Ecto neural progenitor cell (in vitro differentiated cells): ENCODE measurements at regions not wholly inside any gene's neighbourhood (a gene's known extent, or its start where the extent isn't known, plus 50 kb on each side); places are given as distances from the start of the nearest gene placed in this dataset.

ENCODE experiments used
- DNase-seq: peaks from one replicate; pipeline ENCODE4 v3.0.0-alpha.2; 2018; ENCODE audit warnings: low spot score

DNA sequence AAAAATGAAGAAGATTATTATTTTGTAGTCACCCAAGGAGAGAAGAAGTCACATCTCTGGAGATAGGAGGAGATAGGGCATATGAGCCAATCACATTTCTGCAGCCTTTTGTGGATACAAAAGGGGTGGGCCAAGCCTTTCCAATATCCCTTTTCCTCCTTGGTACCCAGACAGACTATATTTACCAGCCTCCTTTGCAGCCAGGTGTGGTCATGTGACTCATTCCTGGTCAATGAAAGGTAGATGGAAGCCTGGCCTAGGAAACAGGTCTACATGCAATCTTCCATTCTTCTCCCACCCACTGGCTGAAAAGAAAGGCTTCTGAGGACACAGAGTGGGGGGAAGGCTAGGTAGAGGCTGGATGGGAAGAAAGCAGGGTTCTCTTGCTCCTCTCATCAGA lies 58.1 kb upstream of the ERG start:
- no peak for DNase-seq

DNA sequence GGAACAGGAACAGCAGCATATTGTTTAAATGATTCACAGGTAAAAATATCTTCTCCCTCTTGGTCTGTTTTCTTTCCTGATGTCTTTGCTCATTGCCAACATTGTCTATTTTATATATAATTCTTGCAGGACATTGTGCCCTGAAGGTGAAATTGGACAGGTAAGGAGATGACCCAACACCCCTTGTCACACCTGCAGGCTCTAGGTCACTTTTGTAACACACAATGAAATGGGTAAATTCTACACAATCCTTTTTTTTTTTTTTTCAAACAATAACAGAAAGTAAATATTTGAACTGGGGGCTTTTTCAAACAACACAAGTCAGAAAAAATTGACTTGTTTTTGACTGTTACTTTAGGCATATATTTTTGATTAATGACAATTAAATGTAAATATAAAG lies 62.9 kb upstream of the ERG start:
- DNase-seq: no peak

DNA sequence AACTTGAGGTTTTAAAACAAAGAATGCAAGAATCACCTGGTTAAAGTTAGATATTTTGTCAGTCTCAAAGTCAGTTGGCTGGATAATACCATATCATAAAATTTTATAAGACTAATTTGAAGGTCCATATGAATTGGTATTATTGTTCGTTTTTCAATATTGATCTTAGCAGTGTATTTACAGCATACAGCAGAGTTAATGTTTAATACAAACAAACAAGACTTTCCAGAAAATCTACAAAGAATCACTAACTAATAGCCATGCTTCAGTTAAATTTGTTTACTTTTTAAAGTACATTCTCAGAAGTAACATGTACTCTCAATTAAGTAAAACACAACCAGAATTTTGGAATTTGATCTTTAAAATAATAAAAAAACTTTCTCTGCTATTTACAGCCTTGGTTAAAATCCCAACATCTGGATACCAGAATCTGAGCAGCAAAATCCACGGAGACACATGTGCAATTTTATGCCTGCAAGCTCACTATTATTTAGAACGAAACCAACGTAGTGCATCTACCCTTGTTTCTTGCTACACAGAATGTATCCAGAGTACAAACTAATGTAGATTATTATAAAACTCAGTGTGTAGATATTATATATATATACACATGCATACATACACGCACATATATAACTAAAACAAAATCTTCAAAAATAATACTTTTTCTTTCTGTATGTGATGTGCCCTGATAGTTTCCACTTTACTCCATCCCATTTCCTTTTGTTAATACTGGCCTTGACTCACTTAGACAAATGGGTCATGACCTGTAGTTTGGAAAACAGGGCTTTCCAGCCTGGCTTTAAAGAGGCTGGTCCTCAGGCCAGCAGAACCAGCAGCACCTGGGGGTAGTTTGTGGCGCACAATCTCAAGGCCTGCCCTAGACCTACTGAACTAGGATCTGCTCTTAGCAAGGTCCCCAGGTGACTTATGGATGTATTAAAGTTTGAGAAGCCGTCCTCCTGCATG lies 63.6 kb upstream of the ERG start:
- DNase-seq: no peak

DNA sequence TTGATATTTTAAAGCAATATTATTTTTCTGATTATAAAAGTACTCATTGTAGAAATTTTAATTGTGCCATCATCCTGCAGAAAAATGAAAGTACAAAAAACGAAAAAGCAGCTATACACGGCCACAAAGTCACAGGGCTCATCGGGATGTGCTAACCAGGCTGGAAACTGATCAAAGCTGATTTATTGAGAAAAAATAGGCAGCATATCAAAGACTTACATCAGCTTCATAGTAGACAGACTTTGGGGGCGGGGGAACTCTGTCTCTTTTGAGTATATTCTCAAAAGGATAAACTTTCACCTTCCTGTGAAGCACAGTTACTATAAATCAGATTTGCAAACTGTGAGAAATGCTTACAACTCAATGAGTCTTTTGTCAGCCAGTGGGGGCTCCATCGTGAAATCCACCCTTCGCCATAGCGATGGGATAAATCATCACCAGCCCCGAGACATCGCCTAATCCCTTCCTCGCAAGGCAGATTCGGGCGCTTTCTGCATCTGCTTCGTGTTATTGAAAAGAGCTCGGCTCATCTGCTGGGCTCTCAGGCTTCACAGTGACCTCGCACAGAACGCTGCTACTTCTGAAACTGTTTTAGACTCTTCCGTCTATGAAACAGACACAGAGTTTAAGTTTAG lies 69.2 kb upstream of the ERG start:
- no peak for DNase-seq

DNA sequence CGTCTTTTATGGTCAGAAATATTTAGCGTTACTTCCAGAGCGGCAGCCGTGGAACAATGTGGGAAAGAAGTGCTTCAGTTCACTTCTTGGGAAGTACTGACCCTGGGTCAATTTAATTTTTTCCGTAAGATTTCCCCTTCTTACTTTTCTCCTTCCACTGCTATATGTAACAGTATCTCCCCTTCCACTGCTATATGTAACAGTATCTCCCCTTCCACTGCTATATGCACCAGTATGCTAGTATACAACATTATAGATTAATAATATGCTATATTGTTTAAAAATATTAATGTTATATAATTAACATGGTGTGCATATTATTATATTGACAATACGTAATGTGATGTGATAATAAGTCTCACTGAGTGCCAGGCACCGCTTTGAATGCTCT lies 69.7 kb upstream of the ERG start:
- no peak for DNase-seq

DNA sequence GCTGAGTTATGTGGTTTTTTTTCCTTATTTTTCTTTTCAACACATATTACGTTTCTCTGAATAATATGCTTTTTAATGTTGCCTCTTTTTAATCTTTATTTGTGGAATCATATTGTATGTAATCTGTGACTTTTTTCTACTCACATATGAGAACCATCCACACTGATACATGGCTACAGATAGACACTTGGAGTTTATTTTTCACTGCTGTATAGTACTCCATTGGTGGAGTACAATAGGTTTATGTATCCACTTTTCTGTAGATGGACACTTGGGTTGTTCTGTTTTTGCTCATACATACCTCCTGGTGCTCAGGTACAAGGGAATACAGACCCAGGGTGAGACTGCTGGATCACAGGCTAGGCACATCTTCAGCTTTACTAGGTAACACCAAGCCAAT lies 71.5 kb upstream of the ERG start:
- no peak for DNase-seq

DNA sequence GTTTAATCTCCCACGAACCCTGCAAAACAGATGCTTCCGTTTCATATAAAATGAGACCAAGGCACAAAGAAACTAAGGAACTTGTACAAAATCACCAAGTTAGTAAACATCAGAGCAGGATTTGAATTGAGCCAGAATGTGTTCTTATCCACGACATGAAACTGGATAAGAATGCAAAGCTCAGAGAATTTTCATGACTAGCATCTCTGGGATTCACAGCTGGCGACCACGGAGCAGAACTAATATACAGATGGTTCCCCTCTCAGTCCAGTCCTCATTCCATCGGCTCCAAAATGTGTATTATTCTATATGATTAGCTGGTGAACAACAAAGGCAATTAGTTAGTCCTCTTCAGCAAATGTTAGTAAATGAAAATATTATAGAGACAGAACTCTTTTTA lies 72.3 kb upstream of the ERG start:
- DNase-seq: no peak

DNA sequence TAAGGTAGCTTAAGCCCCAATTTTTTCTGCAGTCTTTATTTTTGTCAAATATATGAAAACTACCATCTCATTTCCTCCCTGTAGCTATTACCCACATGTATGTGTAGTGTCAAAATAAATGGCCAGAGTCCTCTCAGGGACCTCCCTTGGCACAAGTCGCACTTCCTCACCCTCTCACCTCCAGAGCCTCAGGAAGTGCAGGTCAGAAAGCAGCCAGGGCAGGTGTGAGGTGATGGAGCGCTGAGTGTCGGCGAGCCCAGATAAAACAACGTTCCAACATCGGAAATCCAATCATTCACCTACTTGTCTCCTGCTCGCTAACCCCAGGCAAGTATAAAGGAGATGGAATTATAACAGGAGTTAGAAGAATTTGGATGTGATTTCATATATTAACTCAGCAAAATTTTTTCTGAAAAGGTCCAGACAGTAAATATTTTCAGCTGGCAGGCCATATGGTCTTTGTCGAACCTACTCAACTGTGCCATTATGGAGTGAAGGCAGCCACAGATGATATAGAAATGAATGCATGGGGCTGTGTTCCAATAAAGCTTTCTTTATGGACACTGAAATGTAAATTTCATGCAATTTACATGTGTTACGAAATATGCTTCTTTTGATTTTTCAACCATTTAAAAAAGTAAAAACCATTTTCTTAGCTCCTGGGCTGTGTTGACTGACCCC lies 76.8 kb upstream of the ERG start:
- no peak for DNase-seq

DNA sequence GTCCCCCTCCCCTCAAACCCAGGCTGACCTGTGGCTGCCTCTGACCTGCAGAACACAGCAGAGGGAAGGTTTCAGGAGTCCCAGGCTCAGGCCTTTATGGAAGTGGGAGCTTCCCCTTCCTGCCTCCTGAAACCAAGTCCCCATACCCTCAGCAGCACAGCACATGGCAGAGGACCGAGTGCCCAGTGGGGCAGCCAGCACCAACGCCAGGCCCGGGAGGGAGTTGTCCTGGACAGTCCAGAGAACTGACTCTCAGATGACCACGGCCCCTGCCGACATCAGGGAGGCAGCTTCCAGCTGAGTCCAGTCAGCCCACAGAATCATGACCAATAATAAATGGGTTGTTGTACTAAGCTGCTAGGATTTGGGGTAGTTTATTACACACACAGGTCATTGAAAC lies 79.6 kb upstream of the ERG start:
- DNase-seq: no peak

DNA sequence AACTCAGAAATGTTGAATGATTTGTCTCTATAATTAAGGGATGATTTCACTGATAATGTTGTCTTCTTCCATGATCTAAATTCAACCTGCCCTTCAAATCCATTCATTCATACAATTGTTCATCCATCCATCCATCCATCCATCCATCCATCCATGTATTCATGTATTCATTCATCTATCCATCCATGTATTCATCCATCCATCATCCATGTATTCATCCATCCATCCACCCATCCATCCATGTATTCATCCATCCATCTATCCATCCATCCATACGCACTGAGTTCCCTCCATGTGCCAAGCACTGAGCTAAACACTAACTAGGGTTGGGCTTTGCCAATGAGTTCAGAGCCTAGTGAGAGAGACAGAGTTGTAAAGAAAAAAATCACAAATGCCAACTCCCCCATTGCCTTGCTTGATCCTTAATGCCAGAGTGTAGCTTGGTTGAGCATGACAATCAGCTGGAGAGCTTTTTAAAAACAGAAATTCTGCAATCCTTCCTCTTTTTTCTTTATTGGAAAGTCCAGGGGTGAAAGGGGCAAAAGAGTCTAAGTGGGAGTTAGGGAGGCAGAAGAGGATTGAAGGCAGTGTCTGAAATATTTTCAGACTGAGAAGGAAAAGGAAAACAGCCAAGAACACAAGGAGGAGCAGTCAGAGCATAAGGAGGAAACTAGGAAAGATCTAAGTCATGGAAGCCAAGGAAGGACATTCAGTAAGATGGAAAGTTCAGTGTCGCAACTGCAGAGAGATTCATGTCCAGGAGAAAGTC lies 92.4 kb upstream of the ERG start:
- DNase-seq: no peak

DNA sequence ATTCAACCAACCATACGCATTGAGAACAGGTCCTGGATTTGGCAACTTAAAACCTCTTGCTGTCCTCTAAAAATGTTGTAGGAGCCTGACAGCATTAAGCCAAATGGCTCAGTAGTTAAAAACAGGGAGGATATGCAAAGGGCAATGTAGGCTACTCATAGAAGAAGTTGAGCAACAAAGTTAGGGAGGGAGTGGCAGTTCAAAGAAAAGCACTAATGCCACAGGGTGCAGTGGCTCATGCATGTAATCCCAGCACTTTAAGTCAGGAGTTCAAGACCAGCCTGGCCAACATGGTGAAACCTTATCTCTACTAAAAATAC lies 92.9 kb upstream of the ERG start:
- no peak for DNase-seq

DNA sequence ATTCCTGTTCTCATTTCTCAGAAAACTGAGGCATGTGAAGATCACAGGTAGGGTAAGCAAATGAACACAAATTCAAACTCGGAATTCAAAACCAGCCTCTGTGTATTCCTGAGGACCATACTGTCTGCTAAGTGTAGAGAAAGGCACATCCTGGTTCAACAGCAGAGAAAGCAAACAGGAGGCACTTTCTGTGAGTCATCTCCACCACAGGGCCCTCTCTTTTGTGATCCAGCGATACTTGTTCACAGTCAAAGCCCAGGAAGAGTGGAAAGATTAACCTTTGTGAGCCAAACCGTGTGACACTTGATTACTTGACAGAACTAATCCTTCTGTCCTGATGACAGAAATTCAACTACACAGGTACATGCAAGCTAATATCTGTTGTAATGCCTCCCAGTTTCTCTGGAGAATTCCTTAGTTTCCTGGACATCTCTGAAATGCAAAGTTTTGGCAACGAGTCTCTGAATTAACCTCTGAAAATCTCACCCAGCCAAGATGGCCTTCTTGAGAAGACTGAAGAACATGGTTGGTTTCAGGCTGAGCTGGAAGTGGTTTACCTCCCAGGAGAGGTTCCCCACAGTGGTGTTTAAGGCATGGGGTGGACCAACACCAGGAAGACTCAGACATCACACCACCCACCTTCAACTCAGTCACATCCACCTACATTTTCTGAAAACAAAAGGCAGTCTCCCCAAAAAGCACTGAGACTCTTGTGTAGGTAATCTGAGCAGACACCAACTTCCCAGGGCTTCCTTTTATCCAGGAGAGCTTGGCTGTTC lies 98.2 kb upstream of the ERG start:
- no peak for DNase-seq

DNA sequence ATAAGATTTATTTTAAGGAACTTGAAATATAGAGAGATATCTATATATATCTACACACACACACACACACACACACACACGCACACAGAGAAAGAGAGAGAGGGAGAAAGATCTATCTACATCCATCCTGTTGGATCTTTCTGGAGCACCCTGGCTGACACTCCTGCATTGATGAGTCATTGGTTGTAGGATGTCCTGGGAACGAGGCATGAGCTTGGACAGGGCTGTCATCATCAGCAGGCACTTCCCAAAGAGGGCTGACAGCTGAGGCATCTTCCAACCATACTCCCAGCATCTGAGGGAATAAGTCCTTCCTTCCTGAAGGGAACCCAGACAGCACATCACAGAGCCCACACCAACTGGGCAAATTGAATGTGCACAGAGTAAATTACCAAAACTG lies 99.1 kb upstream of the ERG start:
- no peak for DNase-seq

DNA sequence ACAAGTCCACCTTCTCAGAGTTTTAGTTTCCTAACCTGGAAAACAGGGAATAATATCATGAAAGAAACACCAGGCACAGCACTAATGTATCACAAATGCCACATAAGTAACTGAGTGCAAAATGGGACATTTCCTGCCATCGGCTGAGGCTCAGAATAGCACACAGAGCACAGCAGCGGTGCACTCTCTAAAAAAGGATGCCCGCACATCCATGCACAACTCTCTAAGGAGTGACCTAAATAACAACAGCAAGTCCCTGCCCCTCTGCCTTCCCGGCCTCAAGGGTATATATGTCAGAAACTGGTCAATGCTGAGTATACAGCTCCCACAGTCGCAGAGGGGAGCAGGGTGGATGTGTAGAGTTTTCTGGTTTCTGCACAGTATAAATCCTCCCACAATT lies 100.1 kb upstream of the ERG start:
- no peak for DNase-seq

DNA sequence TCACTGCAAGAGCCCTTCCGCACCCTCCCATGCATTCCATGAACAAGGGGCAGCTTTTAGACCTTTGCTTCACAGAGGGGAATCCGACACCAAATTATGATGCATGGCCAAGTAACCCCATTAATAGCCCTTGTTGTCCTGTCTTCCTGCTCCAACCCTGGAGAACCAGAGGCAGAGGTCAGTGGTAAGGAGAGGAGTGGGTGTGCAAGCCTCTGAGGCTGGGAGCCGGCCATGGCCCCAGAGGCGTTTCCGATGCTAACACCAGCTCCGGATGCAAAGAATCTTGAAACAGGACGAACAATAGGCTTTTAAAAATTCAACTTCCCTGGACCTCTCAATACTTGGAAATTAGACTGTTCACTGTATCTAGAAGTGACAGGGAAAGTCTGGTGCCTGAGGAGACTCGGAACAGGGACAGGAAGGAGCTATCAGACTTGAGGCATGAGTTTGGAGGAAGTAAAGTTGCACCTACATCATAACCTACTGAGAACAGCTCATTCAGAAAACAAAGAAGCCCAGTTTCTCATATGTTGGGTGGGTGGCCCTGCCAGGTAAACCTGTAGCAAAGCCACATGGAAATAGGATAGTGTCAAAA lies 101.2 kb upstream of the ERG start:
- DNase-seq: no peak

DNA sequence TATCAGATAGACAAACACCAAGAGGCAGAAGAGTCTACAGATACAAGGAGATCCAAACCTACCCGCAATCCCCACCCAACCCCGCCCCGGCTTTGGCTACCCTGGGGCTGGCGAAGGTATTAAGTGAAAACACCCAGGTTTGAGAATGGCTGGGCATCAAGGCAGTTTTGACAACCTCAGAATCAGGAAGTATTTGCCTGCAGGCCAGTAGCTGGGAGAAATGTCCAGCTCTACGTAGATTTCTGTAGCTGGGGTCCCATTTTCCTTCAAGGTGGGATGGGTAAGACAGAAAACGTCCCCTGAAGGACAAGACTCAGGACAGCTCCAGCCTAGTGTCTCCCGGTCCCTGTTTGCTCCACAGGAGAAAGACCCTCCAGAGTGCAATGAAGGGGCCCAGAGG lies 101.8 kb upstream of the ERG start:
- no peak for DNase-seq

DNA sequence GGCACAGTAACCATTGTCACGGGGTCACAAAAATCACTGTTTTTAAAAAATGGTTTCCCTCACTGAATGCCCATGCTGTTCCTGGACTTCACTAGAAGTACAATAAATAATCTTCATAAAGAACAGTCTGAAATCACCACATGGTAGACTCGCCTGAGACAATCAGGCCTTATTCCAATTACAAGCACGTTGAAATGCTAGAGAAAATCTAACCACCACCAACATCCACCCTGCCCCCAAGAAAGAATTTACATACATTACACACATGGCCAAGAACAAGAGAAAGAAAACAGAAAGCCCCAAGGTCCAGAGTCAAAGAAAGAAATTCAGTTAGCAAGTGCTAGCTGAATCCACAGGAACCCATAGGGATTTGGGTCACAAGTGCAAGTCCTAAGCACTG lies 107.0 kb upstream of the ERG start:
- DNase-seq: no peak

DNA sequence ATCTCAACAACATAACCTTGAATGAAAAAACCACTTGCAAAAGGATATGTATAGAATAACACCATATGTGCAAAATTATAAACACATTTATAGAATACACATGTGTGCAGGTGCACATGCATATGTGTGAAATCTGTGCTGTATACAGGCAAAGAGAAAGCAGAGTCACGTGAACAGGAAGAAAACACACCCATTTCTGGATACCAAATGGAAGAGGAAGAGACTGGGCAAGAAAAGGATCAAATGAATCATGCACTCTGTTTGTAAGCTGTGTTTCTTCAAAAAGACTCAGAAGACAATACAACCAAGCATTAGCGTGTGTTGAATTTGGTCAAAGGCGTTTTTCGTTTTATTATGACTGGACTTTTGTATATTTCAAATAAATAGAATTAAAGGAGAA lies 111.3 kb upstream of the ERG start:
- DNase-seq: no peak

DNA sequence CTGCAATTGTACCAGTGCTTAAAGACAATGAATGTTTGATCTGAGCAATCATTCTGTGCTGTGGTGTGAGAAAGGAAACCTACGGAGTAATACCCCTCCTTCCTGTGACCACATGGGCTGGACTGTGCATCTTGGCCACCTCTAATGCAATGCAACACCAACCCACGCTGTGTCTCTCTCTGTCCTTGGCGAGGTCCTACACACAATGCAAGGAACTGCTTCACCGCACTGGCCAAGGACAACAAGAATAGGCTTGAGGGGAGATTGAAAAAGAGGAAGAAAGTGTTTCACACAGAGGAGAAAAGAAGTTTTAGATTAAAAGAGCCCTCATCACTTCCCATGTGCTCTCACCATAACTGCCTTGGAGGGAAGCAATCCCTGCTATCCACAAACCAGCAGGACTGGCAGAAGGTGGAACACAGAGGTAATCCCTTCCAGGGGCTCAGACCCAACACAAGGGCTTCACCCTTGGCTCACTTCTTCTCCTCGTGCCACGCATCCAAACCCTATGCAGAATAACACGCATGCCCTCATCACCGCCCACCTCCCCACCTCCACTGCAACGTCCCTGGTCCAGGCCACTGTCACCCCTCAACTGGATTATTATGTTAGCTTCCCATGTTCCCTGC lies 112.5 kb upstream of the ERG start:
- DNase-seq: no peak

DNA sequence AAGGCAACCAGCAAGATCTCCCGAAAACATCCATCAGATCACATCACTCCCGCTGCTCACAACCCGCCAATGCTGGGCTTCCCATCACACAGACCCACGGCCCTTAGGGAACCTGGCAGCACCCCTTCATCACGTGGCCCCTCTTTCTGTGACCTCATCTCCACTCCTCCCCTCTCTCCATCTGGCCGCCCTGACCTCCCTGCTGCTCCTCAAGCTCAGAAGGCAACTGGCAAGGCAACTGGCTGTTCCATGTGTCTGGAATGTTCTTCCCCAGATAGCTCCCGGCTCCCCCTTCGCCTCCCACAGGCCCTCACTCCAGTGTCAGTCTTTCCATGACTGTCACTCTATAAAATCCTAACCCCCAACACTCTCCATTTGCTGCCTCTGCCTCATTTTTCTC lies 113.0 kb upstream of the ERG start:
- DNase-seq: no peak

DNA sequence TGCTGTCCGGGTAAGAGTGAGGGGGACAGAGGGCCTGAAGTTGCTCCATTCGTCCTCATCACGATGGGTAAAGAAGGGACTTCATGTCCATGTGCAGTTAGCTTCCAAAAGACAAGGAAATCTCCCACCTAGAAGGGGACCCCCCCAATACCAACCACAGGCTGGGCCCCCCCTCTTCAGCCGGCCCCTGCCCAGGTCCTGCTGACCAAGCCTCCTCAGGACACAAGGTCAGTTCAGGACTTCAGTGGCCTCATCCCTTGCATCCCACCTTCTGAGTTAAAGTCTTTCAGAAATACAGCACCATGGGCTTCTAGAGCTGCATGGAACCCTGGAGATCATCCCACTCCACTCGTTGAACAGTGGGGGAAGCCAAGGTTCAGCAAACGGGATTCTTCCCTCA lies 115.4 kb upstream of the ERG start:
- no peak for DNase-seq
